ENCODE measurements at regions not wholly inside any gene's neighbourhood (a gene's known extent, or its start where the extent isn't known, plus 50 kb on each side); places are given as distances from the start of the nearest gene placed in this dataset.

GRCh38 chr6:105977934-105978504, 108.1 kb upstream of the PRDM1 start:
- DNase-seq (ENCODE audit: low read depth) (no peak), FAIRE-seq (no peak)
- no peaks in the 10 kb centered on the region for H3K27me3 ChIP-seq (ENCODE audit: insufficient read depth, low read length)
- Mint-ChIP-seq H3K4me1 (ENCODE audit: low read depth, unreplicated experiment) (no peaks in the 10 kb centered on the region), H3K36me3 (ENCODE audit: low read depth, unreplicated experiment) (peaks cover 4% of the 10 kb centered on the region), H3K27ac (ENCODE audit: unreplicated experiment) (no peak overlapping the region), H3K27me3 (ENCODE audit: low read depth, unreplicated experiment) (peaks cover 30% of the 10 kb centered on the region), H3K9me3 (ENCODE audit: unreplicated experiment) (peaks cover 16% of the 10 kb centered on the region), H3K4me3 (ENCODE audit: unreplicated experiment) (no peak overlapping the region)
- peaks cover 3% of the 10 kb centered on the region for H3K4me1 ChIP-seq (ENCODE audit: insufficient read depth, low read length)
- no peaks in the 10 kb centered on the region for H4K20me1 ChIP-seq (ENCODE audit: insufficient read depth, low read length)
- no peak overlapping the region for H3K4me2 ChIP-seq (ENCODE audit: low read length)
- H3K9ac ChIP-seq (ENCODE audit: low read length) = no peak overlapping the region
- H3K79me2 ChIP-seq (ENCODE audit: insufficient read depth, low read length) = no peaks in the 10 kb centered on the region
- no peaks in the 10 kb centered on the region for H3K36me3 ChIP-seq (ENCODE audit: insufficient read depth, low read length)
- no peak overlapping the region for H2AFZ ChIP-seq (ENCODE audit: low read depth, low read length)
- no peak overlapping the region for H3K27ac ChIP-seq (ENCODE audit: low read depth, low read length)
- TF ChIP-seq EZH2 (IDR thresholded peaks at IDR 0.05; ENCODE audit: insufficient read depth, low read length) (no peak), CTCF (IDR thresholded peaks at IDR 0.05; ENCODE audit: insufficient read depth, low read depth, low read length) (no peak)
- no peak overlapping the region for H3K4me3 ChIP-seq (ENCODE audit: insufficient read depth, low read depth, low read length)
- H3K9me3 ChIP-seq (ENCODE audit: insufficient read depth, low read depth, low read length) = no peaks in the 10 kb centered on the region

- no peak overlapping the region for H3K4me3 ChIP-seq (ENCODE audit: insufficient read depth, low read depth, low read length)
- H3K9ac ChIP-seq (ENCODE audit: low read length) = no peak overlapping the region
- TF ChIP-seq CTCF (IDR thresholded peaks at IDR 0.05; ENCODE audit: insufficient read depth, low read depth, low read length) = no peak
- TF ChIP-seq EZH2 (IDR thresholded peaks at IDR 0.05; ENCODE audit: insufficient read depth, low read length) = no peak
- FAIRE-seq = peak; percentile 56
- no peaks in the 10 kb centered on the region for H3K9me3 ChIP-seq (ENCODE audit: insufficient read depth, low read depth, low read length)
- Mint-ChIP-seq H3K27ac (ENCODE audit: unreplicated experiment) (no peak overlapping the region), H3K4me1 (ENCODE audit: low read depth, unreplicated experiment) (no peaks in the 10 kb centered on the region), H3K9me3 (ENCODE audit: unreplicated experiment) (peaks cover 10% of the 10 kb centered on the region), H3K36me3 (ENCODE audit: low read depth, unreplicated experiment) (no peaks in the 10 kb centered on the region), H3K27me3 (ENCODE audit: low read depth, unreplicated experiment) (peaks cover 9% of the 10 kb centered on the region), H3K4me3 (ENCODE audit: unreplicated experiment) (no peak overlapping the region)
- no peak for DNase-seq (ENCODE audit: low read depth)
- H3K4me2 ChIP-seq (ENCODE audit: low read length) = no peak overlapping the region
- H2AFZ ChIP-seq (ENCODE audit: low read depth, low read length) = no peak overlapping the region
- no peak overlapping the region for H3K27ac ChIP-seq (ENCODE audit: low read depth, low read length)
- no peaks in the 10 kb centered on the region for H3K27me3 ChIP-seq (ENCODE audit: insufficient read depth, low read length)
- no peaks in the 10 kb centered on the region for H3K36me3 ChIP-seq (ENCODE audit: insufficient read depth, low read length)
- H3K79me2 ChIP-seq (ENCODE audit: insufficient read depth, low read length) = no peaks in the 10 kb centered on the region
- H4K20me1 ChIP-seq (ENCODE audit: insufficient read depth, low read length) = no peaks in the 10 kb centered on the region
- H3K4me1 ChIP-seq (ENCODE audit: insufficient read depth, low read length) = no peaks in the 10 kb centered on the region
Observed at GRCh38 chr6:105974986-105975385, 111.2 kb upstream of the PRDM1 start.

- H3K4me1 ChIP-seq (ENCODE audit: insufficient read depth, low read length) = no peaks in the 10 kb centered on the region
- H2AFZ ChIP-seq (ENCODE audit: low read depth, low read length) = no peak overlapping the region
- Mint-ChIP-seq H3K36me3 (ENCODE audit: low read depth, unreplicated experiment) (no peaks in the 10 kb centered on the region), H3K27ac (ENCODE audit: unreplicated experiment) (no peak overlapping the region), H3K4me3 (ENCODE audit: unreplicated experiment) (no peak overlapping the region), H3K9me3 (ENCODE audit: unreplicated experiment) (peaks cover 12% of the 10 kb centered on the region), H3K27me3 (ENCODE audit: low read depth, unreplicated experiment) (no peaks in the 10 kb centered on the region), H3K4me1 (ENCODE audit: low read depth, unreplicated experiment) (peaks cover 1% of the 10 kb centered on the region)
- FAIRE-seq = no peak
- no peaks in the 10 kb centered on the region for H3K27me3 ChIP-seq (ENCODE audit: insufficient read depth, low read length)
- H3K36me3 ChIP-seq (ENCODE audit: insufficient read depth, low read length) = no peaks in the 10 kb centered on the region
- H3K79me2 ChIP-seq (ENCODE audit: insufficient read depth, low read length) = no peaks in the 10 kb centered on the region
- H3K27ac ChIP-seq (ENCODE audit: low read depth, low read length) = no peak overlapping the region
- H3K4me3 ChIP-seq (ENCODE audit: insufficient read depth, low read depth, low read length) = no peak overlapping the region
- TF ChIP-seq CTCF (IDR thresholded peaks at IDR 0.05; ENCODE audit: insufficient read depth, low read depth, low read length) (no peak), EZH2 (IDR thresholded peaks at IDR 0.05; ENCODE audit: insufficient read depth, low read length) (no peak)
- H3K4me2 ChIP-seq (ENCODE audit: low read length) = no peak overlapping the region
- H3K9me3 ChIP-seq (ENCODE audit: insufficient read depth, low read depth, low read length) = no peaks in the 10 kb centered on the region
- H4K20me1 ChIP-seq (ENCODE audit: insufficient read depth, low read length) = no peaks in the 10 kb centered on the region
- DNase-seq (ENCODE audit: low read depth) = no peak
- H3K9ac ChIP-seq (ENCODE audit: low read length) = no peak overlapping the region
Observed at GRCh38 chr6:105972440-105972839, 113.7 kb upstream of the PRDM1 start.
